Anterior cingulate cortex (tissue), 58 donors: ENCODE measurements at regions not wholly inside any gene's neighbourhood (a gene's known extent, or its start where the extent isn't known, plus 50 kb on each side); places are given as distances from the start of the nearest gene placed in this dataset.

ENCODE experiments used
- DNase-seq, 58 donors: peaks; one replicate each; lab custom pipeline; 2025; lab: John Stamatoyannopoulos, UW

- DNase-seq: no peak
These were observed 52.0 kb upstream of the RPL11 start for GRCh38 chr1:23639460-23640095.

- DNase-seq: no peak
These were observed 52.8 kb upstream of the RPL11 start for GRCh38 chr1:23638786-23639241.

- no peak for DNase-seq
These were observed 53.4 kb upstream of the RPL11 start for GRCh38 chr1:23638188-23638619.

GRCh38 chr1:23636009-23636408, 55.6 kb upstream of the RPL11 start:
- DNase-seq: no peak

- DNase-seq: peak in 32 of 58 donors; percentile 2 to 57 (median 16)
These were observed 56.6 kb upstream of the RPL11 start for GRCh38 chr1:23634840-23635651.

GRCh38 chr1:23634518-23634839, 57.1 kb upstream of the RPL11 start:
- DNase-seq: no peak

- no peak for DNase-seq
These were observed 59.0 kb upstream of the RPL11 start for GRCh38 chr1:23632479-23633160.

- DNase-seq: no peak
These were observed 61.8 kb upstream of the RPL11 start for GRCh38 chr1:23629708-23630290.

GRCh38 chr1:23628951-23629387, 62.6 kb upstream of the RPL11 start:
- no peak for DNase-seq

- no peak for DNase-seq
These were observed 64.4 kb upstream of the RPL11 start for GRCh38 chr1:23627069-23627735.

GRCh38 chr1:23625929-23626535, 65.6 kb upstream of the RPL11 start:
- DNase-seq: no peak

GRCh38 chr1:23625459-23625858, 66.1 kb upstream of the RPL11 start:
- no peak for DNase-seq

- no peak for DNase-seq
These were observed 65.1 kb upstream of the ID3 start for GRCh38 chr1:23624440-23624839.

GRCh38 chr1:23622284-23622683, 63.0 kb upstream of the ID3 start:
- DNase-seq: no peak

- DNase-seq: no peak
These were observed 61.3 kb upstream of the ID3 start for GRCh38 chr1:23620605-23621004.

- DNase-seq: peak in 3 of 58 donors; percentile 4 to 7 (median 5)
These were observed 60.2 kb upstream of the ID3 start for GRCh38 chr1:23619299-23620188.

- no peak for DNase-seq
These were observed 59.3 kb upstream of the ID3 start for GRCh38 chr1:23618586-23619083.

GRCh38 chr1:23617084-23617521, 57.8 kb upstream of the ID3 start:
- no peak for DNase-seq
